ENCODE measurements at regions not wholly inside any gene's neighbourhood (a gene's known extent, or its start where the extent isn't known, plus 50 kb on each side); places are given as distances from the start of the nearest gene placed in this dataset.
"Not testable (repeated sequence)": the region's sequence is repeated elsewhere in the genome, so short reads cannot be mapped to it uniquely, and the experiment has no call there.

DNA sequence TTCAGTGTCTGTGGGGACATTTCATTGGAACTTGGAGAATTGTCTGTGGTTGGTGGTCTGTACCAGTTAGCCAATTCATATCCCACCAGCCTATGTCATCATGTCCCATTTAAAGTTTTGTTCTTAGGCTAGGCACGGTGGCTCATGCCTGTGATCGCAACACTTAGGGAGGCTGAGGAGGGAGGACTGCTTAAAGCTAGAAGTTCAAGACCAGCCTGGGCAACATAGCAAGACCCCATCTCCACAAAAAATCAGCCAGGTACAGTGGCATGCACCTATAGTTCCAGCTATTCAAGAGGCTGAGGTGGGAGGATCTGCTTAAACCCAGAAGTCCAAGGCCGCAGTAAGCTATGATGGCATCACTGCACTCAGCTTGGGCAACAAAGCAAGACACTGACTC is 55.6 kb upstream of the CCND1 start:
- H3K27ac Mint-ChIP-seq = no peak overlapping the region
- H3K4me3 Mint-ChIP-seq = no peak overlapping the region
- DNase-seq (no peak), ATAC-seq (replicated peaks in 1 of 4) (no peak)
- Histone ChIP-seq H3K9me3 (no peaks in the 10 kb centered on the region), H3K27ac (ENCODE audit: low read length) (no peak overlapping the region), H3K4me1 (ENCODE audit: control insufficient read depth in 1 of 2, extremely low read depth in 1 of 2, insufficient read depth in 2 of 2, low read length in 2 of 2) (no peaks in the 10 kb centered on the region), H3K36me3 (ENCODE audit: control insufficient read depth in 2 of 2, extremely low read depth in 1 of 2, insufficient read depth in 1 of 2, low read length in 1 of 2) (no peaks in the 10 kb centered on the region), H3K27me3 (replicated peaks in 1 of 2; ENCODE audit: control insufficient read depth in 2 of 2, extremely low read depth in 1 of 2, insufficient read depth in 2 of 2, low read length in 1 of 2) (peaks cover 0 to 22% of the 10 kb centered on the region in 2 experiments), H3K4me3 (ENCODE audit: control insufficient read depth in 1 of 2, extremely low read depth in 1 of 2, low read length in 1 of 2) (no peak overlapping the region)
- WGBS (ENCODE audit: insufficient coverage) = no CpG with 5 or more reads among the region's 3 CpGs
- peaks cover 21 to 23% of the 10 kb centered on the region in 2 donors for H3K27me3 Mint-ChIP-seq
- no peaks in the 10 kb centered on the region for H3K4me1 Mint-ChIP-seq
- no peaks in the 10 kb centered on the region for H3K36me3 Mint-ChIP-seq
- ChIA-PET CTCF (no interaction called here), POLR2A (no interaction called here)
- H3K9me3 Mint-ChIP-seq = no peaks in the 10 kb centered on the region

DNA sequence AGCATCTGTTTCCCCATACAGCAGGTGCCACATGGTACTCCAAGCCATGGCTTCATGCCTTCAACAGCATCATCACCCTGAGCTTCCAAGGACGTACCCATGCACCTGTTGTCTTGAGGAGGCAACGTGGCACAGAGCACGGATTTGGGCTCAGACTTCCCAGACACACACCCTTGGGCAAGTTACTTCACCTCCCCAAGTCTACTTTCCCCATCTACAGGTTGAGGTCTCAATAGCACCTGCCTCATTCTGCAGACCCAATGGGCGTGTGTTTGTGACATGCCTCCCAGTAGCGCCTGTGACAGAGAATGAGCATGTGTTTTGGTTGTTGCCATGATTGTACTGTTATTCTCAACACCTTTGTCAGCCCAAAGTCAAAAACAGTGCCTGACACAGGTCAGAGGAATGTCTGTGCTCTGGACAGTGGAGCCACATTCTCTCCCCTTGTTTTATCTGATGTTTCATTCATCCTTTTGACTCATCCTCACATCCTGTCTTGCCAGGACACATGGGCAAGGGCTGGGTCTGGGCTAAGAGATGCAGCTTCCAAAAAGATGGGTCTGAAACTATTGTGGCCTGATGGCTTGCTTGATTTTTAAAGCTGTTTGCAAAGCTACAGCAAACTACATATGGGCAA is 53.4 kb upstream of the CCND1 start:
- 87% methylated on average over 3 of the region's 5 CpGs for WGBS (ENCODE audit: insufficient coverage)
- Mint-ChIP-seq H3K4me3 (no peak overlapping the region), H3K9me3 (no peaks in the 10 kb centered on the region), H3K36me3 (no peaks in the 10 kb centered on the region), H3K4me1 (no peaks in the 10 kb centered on the region), H3K27me3 (peaks cover 15 to 21% of the 10 kb centered on the region in 2 donors), H3K27ac (no peak overlapping the region)
- no peak for DNase-seq
- H3K4me3 ChIP-seq (ENCODE audit: control insufficient read depth in 1 of 2, extremely low read depth in 1 of 2, low read length in 1 of 2) = no peak overlapping the region
- ATAC-seq (replicated peaks in 1 of 4) = no peak
- ChIA-PET POLR2A (no interaction called here), CTCF (no interaction called here)
- H3K27me3 ChIP-seq (replicated peaks in 1 of 2; ENCODE audit: control insufficient read depth in 2 of 2, extremely low read depth in 1 of 2, insufficient read depth in 2 of 2, low read length in 1 of 2) = peaks cover 0 to 22% of the 10 kb centered on the region in 2 experiments
- no peaks in the 10 kb centered on the region for H3K36me3 ChIP-seq (ENCODE audit: control insufficient read depth in 2 of 2, extremely low read depth in 1 of 2, insufficient read depth in 1 of 2, low read length in 1 of 2)
- no peak overlapping the region for H3K27ac ChIP-seq (ENCODE audit: low read length)
- no peaks in the 10 kb centered on the region for H3K4me1 ChIP-seq (ENCODE audit: control insufficient read depth in 1 of 2, extremely low read depth in 1 of 2, insufficient read depth in 2 of 2, low read length in 2 of 2)
- no peaks in the 10 kb centered on the region for H3K9me3 ChIP-seq

DNA sequence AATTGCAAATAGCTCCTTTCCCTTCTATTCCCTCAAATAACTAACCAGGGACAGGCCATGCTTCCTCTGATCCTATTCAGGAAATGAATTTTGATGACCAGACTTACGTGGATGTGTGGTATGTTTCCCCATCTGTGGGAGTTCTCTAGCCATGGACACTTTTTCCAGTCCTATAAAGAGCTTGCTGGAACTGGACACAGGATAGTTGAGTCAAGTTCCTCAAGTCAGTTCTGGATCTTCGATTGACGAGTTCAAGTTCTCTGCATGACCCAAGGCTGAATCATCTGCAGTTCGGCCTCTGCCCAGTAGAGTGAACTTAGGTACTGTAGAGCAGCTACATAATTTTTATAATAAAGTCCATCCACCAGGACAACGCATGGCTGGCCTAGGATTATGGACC is 52.7 kb upstream of the CCND1 start:
- 29% methylated on average over 1 of the region's 5 CpGs for WGBS (ENCODE audit: insufficient coverage)
- no peak overlapping the region for H3K4me3 ChIP-seq (ENCODE audit: control insufficient read depth in 1 of 2, extremely low read depth in 1 of 2, low read length in 1 of 2)
- H3K4me1 Mint-ChIP-seq = no peaks in the 10 kb centered on the region
- POLR2A ChIA-PET = interaction anchor here in 1 of 2 donors (0.6 kb wide), 1 partner anchor 25 kb away, joined by 3 read pairs; no protein-coding TSS in a partner anchor
- H3K27ac ChIP-seq (ENCODE audit: low read length) = no peak overlapping the region
- DNase-seq (no peak), ATAC-seq (replicated peaks in 1 of 4) (no peak)
- no peaks in the 10 kb centered on the region for H3K4me1 ChIP-seq (ENCODE audit: control insufficient read depth in 1 of 2, extremely low read depth in 1 of 2, insufficient read depth in 2 of 2, low read length in 2 of 2)
- H3K27me3 Mint-ChIP-seq = peaks cover 15 to 21% of the 10 kb centered on the region in 2 donors
- H3K9me3 ChIP-seq = no peaks in the 10 kb centered on the region
- H3K4me3 Mint-ChIP-seq = no peak overlapping the region
- no peaks in the 10 kb centered on the region for H3K36me3 ChIP-seq (ENCODE audit: control insufficient read depth in 2 of 2, extremely low read depth in 1 of 2, insufficient read depth in 1 of 2, low read length in 1 of 2)
- CTCF ChIA-PET = no interaction called here
- no peaks in the 10 kb centered on the region for H3K9me3 Mint-ChIP-seq
- no peaks in the 10 kb centered on the region for H3K36me3 Mint-ChIP-seq
- no peak overlapping the region for H3K27ac Mint-ChIP-seq
- H3K27me3 ChIP-seq (replicated peaks in 1 of 2; ENCODE audit: control insufficient read depth in 2 of 2, extremely low read depth in 1 of 2, insufficient read depth in 2 of 2, low read length in 1 of 2) = peaks cover 0 to 22% of the 10 kb centered on the region in 2 experiments

DNA sequence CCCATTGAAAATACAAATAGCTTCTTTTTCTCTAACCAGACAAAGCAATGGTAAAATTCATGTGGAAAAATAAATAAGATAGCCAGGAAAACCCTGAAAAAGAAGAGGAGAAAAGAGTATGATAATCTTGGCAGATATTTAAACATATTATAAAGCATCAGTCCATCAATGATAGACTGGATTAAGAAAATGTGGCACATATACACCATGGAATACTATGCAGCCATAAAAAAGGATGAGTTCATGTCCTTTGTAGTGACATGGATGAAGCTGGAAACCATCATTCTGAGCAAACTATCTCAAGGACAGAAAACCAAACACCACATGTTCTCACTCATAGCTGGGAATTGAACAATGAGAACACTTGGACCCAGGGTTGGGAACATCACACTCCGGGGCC is 50.9 kb upstream of the CCND1 start:
- H3K9me3 ChIP-seq; H3K4me1 Mint-ChIP-seq; H3K36me3 ChIP-seq (ENCODE audit: control insufficient read depth in 2 of 2, extremely low read depth in 1 of 2, insufficient read depth in 1 of 2, low read length in 1 of 2); H3K27ac Mint-ChIP-seq; ATAC-seq (replicated peaks in 1 of 4); H3K4me3 Mint-ChIP-seq; H3K36me3 Mint-ChIP-seq; H3K27ac ChIP-seq (ENCODE audit: low read length); H3K4me3 ChIP-seq (ENCODE audit: control insufficient read depth in 1 of 2, extremely low read depth in 1 of 2, low read length in 1 of 2); H3K9me3 Mint-ChIP-seq; DNase-seq; CTCF ChIA-PET; H3K4me1 ChIP-seq (ENCODE audit: control insufficient read depth in 1 of 2, extremely low read depth in 1 of 2, insufficient read depth in 2 of 2, low read length in 2 of 2): not testable (repeated sequence)
- peaks cover 0 to 19% of the 10 kb centered on the region in 2 experiments for H3K27me3 ChIP-seq (replicated peaks in 1 of 2; ENCODE audit: control insufficient read depth in 2 of 2, extremely low read depth in 1 of 2, insufficient read depth in 2 of 2, low read length in 1 of 2)
- POLR2A ChIA-PET = interaction anchor here in 1 of 2 donors (0.6 kb wide), 1 partner anchor 653 kb away, joined by 4 read pairs; no protein-coding TSS in a partner anchor
- no CpG with 5 or more reads among the region's 1 CpG for WGBS (ENCODE audit: insufficient coverage)
- H3K27me3 Mint-ChIP-seq = peaks cover 15 to 18% of the 10 kb centered on the region in 2 donors

Measured in T-cell (primary cell).